Cardiac fibroblast (primary cell): ENCODE measurements at regions not wholly inside any gene's neighbourhood (a gene's known extent, or its start where the extent isn't known, plus 50 kb on each side); places are given as distances from the start of the nearest gene placed in this dataset.

Source experiments
- DNase-seq, 2 donors: peaks; one replicate each; pipeline versions ENCODE4 v3.0.0 to v3.0.0-alpha.2; 2010; ENCODE audit warnings: low read depth in 2 of 2
- H3K4me3 ChIP-seq, 2 donors: replicated peaks in 1 of 2; 1 replicate in 1 of 2; 2 replicates in 1 of 2; pipeline ENCODE4 v1.5.1; 2011; ENCODE audit warnings: low read depth in 2 of 2, low read length in 2 of 2, mild to moderate bottlenecking in 2 of 2, moderate library complexity in 1 of 2
- CTCF ChIP-seq: IDR thresholded peaks from one replicate; pipeline ENCODE4 v1.5.1; 2011; ENCODE audit warnings: low read depth, mild to moderate bottlenecking, low read length, inconsistent platforms

GRCh38 chr18:21928925-21929324 lies 188.3 kb downstream of the MIB1 start:
- no peak overlapping the region for H3K4me3 ChIP-seq
- DNase-seq: no peak
- no peak for TF ChIP-seq CTCF

- no peak for TF ChIP-seq CTCF
- no peak overlapping the region for H3K4me3 ChIP-seq
- no peak for DNase-seq
Observed at GRCh38 chr18:21930177-21930576, 189.6 kb downstream of the MIB1 start.

GRCh38 chr18:21933931-21934765 lies 193.6 kb downstream of the MIB1 start:
- no peak for DNase-seq
- no peak overlapping the region for H3K4me3 ChIP-seq
- TF ChIP-seq CTCF: no peak

- no peak overlapping the region for H3K4me3 ChIP-seq
- DNase-seq: no peak
- TF ChIP-seq CTCF: no peak
Observed at GRCh38 chr18:21934766-21935015, 194.1 kb downstream of the MIB1 start.

- no peak for DNase-seq
- no peak overlapping the region for H3K4me3 ChIP-seq
Observed at GRCh38 chr18:21943456-21943855, 202.9 kb downstream of the MIB1 start.

GRCh38 chr18:21949326-21950015 lies 208.9 kb downstream of the MIB1 start:
- no peak for TF ChIP-seq CTCF
- H3K4me3 ChIP-seq: no peak overlapping the region
- peak; percentile 7 to 20 for DNase-seq

More at GRCh38 chr18:21943456-21943855, 202.9 kb downstream of the MIB1 start:
- no peak for TF ChIP-seq CTCF
